Sigmoid colon (tissue), 6 donors: ENCODE measurements at regions not wholly inside any gene's neighbourhood (a gene's known extent, or its start where the extent isn't known, plus 50 kb on each side); places are given as distances from the start of the nearest gene placed in this dataset.

Source experiments
- DNase-seq: peaks from one replicate; pipeline ENCODE4 v3.0.0-alpha.2; 2019
- H3K27ac ChIP-seq, 4 donors: fragments of 200-600 bp; sonication (generic); one replicate each; pipeline ENCODE4 v1.5.1; 2016 to 2019; ENCODE audit warnings: mild to moderate bottlenecking in 1 of 4
- H3K27me3 ChIP-seq, 3 donors: fragments of 200-600 bp; sonication (generic); one replicate each; pipeline ENCODE4 v1.5.1; 2019; ENCODE audit warnings: mild to moderate bottlenecking in 1 of 3
- H3K36me3 ChIP-seq, 4 donors: fragments of 200-600 bp; sonication (generic); one replicate each; pipeline ENCODE4 v1.5.1; 2016 to 2019
- H3K4me1 ChIP-seq, 4 donors: fragments of 200-600 bp; sonication (generic); one replicate each; pipeline ENCODE4 v1.5.1; 2017 to 2019
- H3K4me3 ChIP-seq, 4 donors: fragments of 200-600 bp; sonication (generic); one replicate each; pipeline ENCODE4 v1.5.1; 2017 to 2019; ENCODE audit warnings: mild to moderate bottlenecking in 2 of 4, moderate library complexity in 1 of 4
- H3K9me3 ChIP-seq, 4 donors: fragments of 200-600 bp in 3 of 4; sonication (generic) in 3 of 4; one replicate each; pipeline versions ENCODE4 v1.5.1 to v1.6.1; 2013 to 2019
- CTCF ChIP-seq, 4 experiments: fragments of 450-650 bp in 3 of 4; fragments of 200-600 bp in 1 of 4; IDR thresholded peaks; one replicate each; pipeline ENCODE4 v1.5.1; 2016 to 2019; ENCODE audit warnings: antibody characterized with exemption in 4 of 4, mild to moderate bottlenecking in 3 of 4, moderate library complexity in 2 of 4
- EP300 ChIP-seq, 4 donors: sonication (generic); formaldehyde crosslinking; IDR thresholded peaks; one replicate each; pipeline ENCODE4 v1.6.1; 2017; ENCODE audit warnings: antibody characterized with exemption in 4 of 4
- POLR2A ChIP-seq, 2 donors: fragments of 450-650 bp; IDR thresholded peaks; one replicate each; pipeline ENCODE4 v1.6.1; 2016; ENCODE audit warnings: antibody characterized with exemption in 2 of 2, mild to moderate bottlenecking in 2 of 2, moderate library complexity in 2 of 2
- POLR2AphosphoS5 ChIP-seq, 4 donors: sonication (generic); formaldehyde crosslinking; IDR thresholded peaks; one replicate each; pipeline ENCODE4 v1.6.1; 2017; ENCODE audit warnings: antibody characterized with exemption in 4 of 4
- WGBS, 2 donors: extraction: QIAGEN DNeasy Blood & Tissue Kit; methylation state at CpG; one replicate each; pipeline ENCODE4 v1.1.7; 2013; 5-methylcytosine and 5-hydroxymethylcytosine counted together
- intact Hi-C: fragments of 100-400 bp; cut with DNase I; formaldehyde crosslinking; loops from one replicate; pipeline ENCODE4 v1.15.1; 2023
- donor health status: healthy with polysubstance abuse.
- donor health status: healthy.

- Histone ChIP-seq H3K4me1 (no peaks in the 10 kb centered on the region), H3K4me3 (no peak overlapping the region), H3K36me3 (no peaks in the 10 kb centered on the region), H3K27me3 (no peaks in the 10 kb centered on the region), H3K27ac (no peak overlapping the region), H3K9me3 (peaks cover 0 to 7% (median 0%) of the 10 kb centered on the region in 4 donors)
- 75 to 82% methylated on average over 11 of the region's 11 CpGs for WGBS, 2 donors
- TF ChIP-seq POLR2A (IDR thresholded peaks at IDR 0.05) (no peak), CTCF (IDR thresholded peaks at IDR 0.05) (no peak), EP300 (IDR thresholded peaks at IDR 0.05) (no peak), POLR2AphosphoS5 (IDR thresholded peaks at IDR 0.05) (no peak)
- no peak for DNase-seq
- intact Hi-C loops, result no loop called here
These were observed 78.5 kb upstream of the PCBD1 start for GRCh38 chr10:70966646-70967553.

- TF ChIP-seq CTCF (IDR thresholded peaks at IDR 0.05) (no peak), POLR2A (IDR thresholded peaks at IDR 0.05) (no peak), EP300 (IDR thresholded peaks at IDR 0.05) (no peak), POLR2AphosphoS5 (IDR thresholded peaks at IDR 0.05) (no peak)
- Histone ChIP-seq H3K4me1 (no peaks in the 10 kb centered on the region), H3K27me3 (no peaks in the 10 kb centered on the region), H3K36me3 (no peaks in the 10 kb centered on the region), H3K9me3 (peaks cover 0 to 12% (median 0%) of the 10 kb centered on the region in 4 donors), H3K27ac (no peak overlapping the region), H3K4me3 (no peak overlapping the region)
- 67 to 73% methylated on average over 15 of the region's 15 CpGs for WGBS, 2 donors
- DNase-seq, result no peak
- intact Hi-C loops, result no loop called here
These were observed 79.5 kb upstream of the PCBD1 start for GRCh38 chr10:70967591-70968587.

GRCh38 chr10:70969188-70969587 lies 80.8 kb upstream of the PCBD1 start:
- no peak for DNase-seq
- Histone ChIP-seq H3K27ac (no peak overlapping the region), H3K27me3 (peaks cover 0 to 4% (median 0%) of the 10 kb centered on the region in 3 donors), H3K4me3 (no peak overlapping the region), H3K4me1 (no peaks in the 10 kb centered on the region), H3K9me3 (peaks cover 0 to 12% (median 0%) of the 10 kb centered on the region in 4 donors), H3K36me3 (no peaks in the 10 kb centered on the region)
- intact Hi-C loops, result no loop called here
- no peak for TF ChIP-seq POLR2AphosphoS5 (IDR thresholded peaks at IDR 0.05)
- no peak for TF ChIP-seq POLR2A (IDR thresholded peaks at IDR 0.05)
- no peak for TF ChIP-seq EP300 (IDR thresholded peaks at IDR 0.05)
- TF ChIP-seq CTCF (IDR thresholded peaks at IDR 0.05), result no peak
- 79% methylated on average over 6 of the region's 6 CpGs for WGBS, 2 donors

- WGBS, 2 donors, result 68 to 69% methylated on average over 5 of the region's 5 CpGs
- Histone ChIP-seq H3K4me1 (no peaks in the 10 kb centered on the region), H3K27ac (no peak overlapping the region), H3K9me3 (peaks cover 0 to 12% (median 0%) of the 10 kb centered on the region in 4 donors), H3K4me3 (no peak overlapping the region), H3K27me3 (peaks cover 0 to 4% (median 0%) of the 10 kb centered on the region in 3 donors), H3K36me3 (no peaks in the 10 kb centered on the region)
- intact Hi-C loops, result no loop called here
- TF ChIP-seq POLR2A (IDR thresholded peaks at IDR 0.05) (no peak), CTCF (IDR thresholded peaks at IDR 0.05) (no peak), EP300 (IDR thresholded peaks at IDR 0.05) (no peak), POLR2AphosphoS5 (IDR thresholded peaks at IDR 0.05) (no peak)
- no peak for DNase-seq
These were observed 82.5 kb upstream of the PCBD1 start for GRCh38 chr10:70970830-70971229.
